MM.1S (cell line): ENCODE measurements at regions not wholly inside any gene's neighbourhood (a gene's known extent, or its start where the extent isn't known, plus 50 kb on each side); places are given as distances from the start of the nearest gene placed in this dataset.

ENCODE experiments used
- CTCF ChIP-seq: fragments of 300-600 bp; sonication (generic); IDR thresholded peaks from 2 replicates; pipeline ENCODE4 v1.5.1; 2016; ENCODE audit warnings: antibody characterized with exemption, low read length, mixed read lengths
- EZH2 ChIP-seq: fragments of 300-600 bp; sonication (generic); optimal IDR thresholded peaks from 2 replicates; pipeline ENCODE3; 2017; ENCODE audit warnings: low read depth, mild to moderate bottlenecking, antibody characterized with exemption, low read length, mixed read lengths

- TF ChIP-seq CTCF, result no peak
- TF ChIP-seq EZH2, result no peak
Observed at GRCh38 chr9:14373706-14374105, 59.8 kb upstream of the NFIB start.
